ENCODE measurements at regions not wholly inside any gene's neighbourhood (a gene's known extent, or its start where the extent isn't known, plus 50 kb on each side); places are given as distances from the start of the nearest gene placed in this dataset.
A peak's percentile ranks its signal among the peaks of the same experiment; 100 is the strongest.

DNA sequence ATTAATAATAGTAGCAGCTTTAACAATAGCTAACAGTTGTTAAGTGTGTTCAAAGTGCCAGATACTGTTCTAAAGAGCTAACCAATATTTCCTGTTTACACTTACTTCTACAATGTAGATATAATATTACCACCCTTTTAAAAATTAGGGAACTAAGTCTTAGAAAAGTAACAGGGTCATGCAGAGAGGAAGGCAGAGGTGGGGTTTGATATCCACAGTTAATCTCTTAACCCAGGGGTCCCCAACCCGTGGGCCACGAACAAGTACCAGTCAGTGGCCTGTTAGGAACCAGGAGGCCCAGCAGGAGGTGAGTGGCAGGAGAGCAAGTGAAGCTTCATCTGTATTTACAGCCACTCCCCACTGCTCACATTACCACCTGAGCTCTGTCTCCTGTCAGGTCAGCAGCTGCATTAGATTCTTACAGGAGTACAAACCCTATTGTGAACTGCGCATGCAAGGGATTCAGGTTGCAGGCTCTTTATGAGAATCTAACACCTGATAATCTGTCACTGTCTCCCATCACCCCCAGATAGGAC lies 89.1 kb downstream of the ACTL7B start:
- no peak for ATAC-seq (ENCODE audit: low read depth)
- Histone ChIP-seq H3K4me2 (replicated peaks; ENCODE audit: low read depth, low read length, poor library complexity, severe bottlenecking) (peak overlapping the region; percentile 41), H3K9ac (ENCODE audit: low read length) (peak overlapping the region; percentile 22), H2AFZ (ENCODE audit: insufficient read depth, low read depth, low read length, poor library complexity, severe bottlenecking) (peak overlapping the region; percentile 56), H3K79me2 (ENCODE audit: control insufficient read depth, insufficient read depth, low read length) (no peaks in the 10 kb centered on the region), H3K27ac (ENCODE audit: low read length in 2 of 2) (peak overlapping the region in 1 of 2 donors; percentile 12), H3K4me1 (ENCODE audit: control insufficient read depth in 2 of 2, insufficient read depth in 2 of 2, low read length in 2 of 2) (peaks cover 4 to 11% of the 10 kb centered on the region in 2 donors), H3K4me3 (ENCODE audit: control extremely low read depth in 1 of 5, extremely low read depth in 1 of 5, insufficient read depth in 1 of 5, low read depth in 2 of 5, low read length in 4 of 5) (no peak overlapping the region), H3K27me3 (replicated peaks in 1 of 4; ENCODE audit: control extremely low read depth in 1 of 4, control insufficient read depth in 3 of 4, insufficient read depth in 4 of 4, low read length in 3 of 4) (no peaks in the 10 kb centered on the region), H3K9me3 (ENCODE audit: control extremely low read depth in 1 of 3, control insufficient read depth in 2 of 3, insufficient read depth in 1 of 3, low read length in 2 of 3) (no peaks in the 10 kb centered on the region), H3K36me3 (replicated peaks in 1 of 2; ENCODE audit: control extremely low read depth in 1 of 2, control insufficient read depth in 1 of 2, extremely low read depth in 1 of 2, insufficient read depth in 2 of 2, low read length in 1 of 2) (no peaks in the 10 kb centered on the region), H4K20me1 (ENCODE audit: control insufficient read depth, insufficient read depth, low read length, poor library complexity, severe bottlenecking) (no peaks in the 10 kb centered on the region)
- no peak overlapping the region for H3K27ac Mint-ChIP-seq
- ChIA-PET CTCF (interaction anchor here (1.1 kb wide), 1 partner anchor 9 kb away, joined by 4 read pairs; no protein-coding TSS in a partner anchor), POLR2A (no interaction called here)
- DNase-seq: no peak
- H3K9me3 Mint-ChIP-seq (ENCODE audit: insufficient read depth): peaks cover 4% of the 10 kb centered on the region
- H3K4me3 Mint-ChIP-seq: no peak overlapping the region
- 80% methylated on average over 1 of the region's 3 CpGs for WGBS (ENCODE audit: insufficient coverage)
- no peak for TF ChIP-seq EZH2 (IDR thresholded peaks at IDR 0.05; ENCODE audit: borderline replicate concordance, insufficient read depth, low read depth, low read length, poor library complexity, severe bottlenecking)
- TF ChIP-seq, protein P1, sequence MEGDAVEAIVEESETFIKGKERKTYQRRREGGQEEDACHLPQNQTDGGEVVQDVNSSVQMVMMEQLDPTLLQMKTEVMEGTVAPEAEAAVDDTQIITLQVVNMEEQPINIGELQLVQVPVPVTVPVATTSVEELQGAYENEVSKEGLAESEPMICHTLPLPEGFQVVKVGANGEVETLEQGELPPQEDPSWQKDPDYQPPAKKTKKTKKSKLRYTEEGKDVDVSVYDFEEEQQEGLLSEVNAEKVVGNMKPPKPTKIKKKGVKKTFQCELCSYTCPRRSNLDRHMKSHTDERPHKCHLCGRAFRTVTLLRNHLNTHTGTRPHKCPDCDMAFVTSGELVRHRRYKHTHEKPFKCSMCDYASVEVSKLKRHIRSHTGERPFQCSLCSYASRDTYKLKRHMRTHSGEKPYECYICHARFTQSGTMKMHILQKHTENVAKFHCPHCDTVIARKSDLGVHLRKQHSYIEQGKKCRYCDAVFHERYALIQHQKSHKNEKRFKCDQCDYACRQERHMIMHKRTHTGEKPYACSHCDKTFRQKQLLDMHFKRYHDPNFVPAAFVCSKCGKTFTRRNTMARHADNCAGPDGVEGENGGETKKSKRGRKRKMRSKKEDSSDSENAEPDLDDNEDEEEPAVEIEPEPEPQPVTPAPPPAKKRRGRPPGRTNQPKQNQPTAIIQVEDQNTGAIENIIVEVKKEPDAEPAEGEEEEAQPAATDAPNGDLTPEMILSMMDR (IDR thresholded peaks at IDR 0.05): no peak
- H3K4me1 Mint-ChIP-seq: peaks cover 12% of the 10 kb centered on the region
- peaks cover 4% of the 10 kb centered on the region for H3K27me3 Mint-ChIP-seq
- intact Hi-C loops (cut with micrococcal nuclease): no loop called here

DNA sequence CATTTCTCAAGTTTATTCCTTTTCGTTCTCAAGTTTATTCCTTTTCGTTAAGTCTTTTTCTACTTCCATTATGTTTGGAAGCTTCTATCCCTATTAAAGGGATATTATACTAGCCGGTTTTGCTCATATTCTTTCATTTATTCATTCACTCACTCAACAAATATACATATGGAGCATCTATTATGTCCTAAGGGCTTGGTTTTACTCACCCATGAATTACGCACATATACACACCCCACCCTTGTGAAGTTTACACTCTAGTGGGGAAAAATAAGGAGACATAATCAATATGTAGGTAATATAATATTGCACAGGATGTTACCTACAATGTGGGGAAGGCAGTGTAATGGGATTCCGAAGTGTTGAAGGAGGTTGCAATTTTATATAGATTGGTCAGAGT lies 90.5 kb downstream of the ACTL7B start:
- H3K9ac ChIP-seq (ENCODE audit: low read length): no peak overlapping the region
- no peak for ATAC-seq (ENCODE audit: low read depth)
- CTCF ChIA-PET: interaction anchor here (1.3 kb wide), 1 partner anchor 1300 kb away, joined by 3 read pairs; no protein-coding TSS in a partner anchor
- intact Hi-C loops (cut with micrococcal nuclease): no loop called here
- H4K20me1 ChIP-seq (ENCODE audit: control insufficient read depth, insufficient read depth, low read length, poor library complexity, severe bottlenecking): no peaks in the 10 kb centered on the region
- H3K27me3 ChIP-seq (replicated peaks in 1 of 4; ENCODE audit: control extremely low read depth in 1 of 4, control insufficient read depth in 3 of 4, insufficient read depth in 4 of 4, low read length in 3 of 4): no peaks in the 10 kb centered on the region
- H3K27ac Mint-ChIP-seq: no peak overlapping the region
- no peaks in the 10 kb centered on the region for H3K36me3 ChIP-seq (replicated peaks in 1 of 2; ENCODE audit: control extremely low read depth in 1 of 2, control insufficient read depth in 1 of 2, extremely low read depth in 1 of 2, insufficient read depth in 2 of 2, low read length in 1 of 2)
- H3K4me3 ChIP-seq (ENCODE audit: control extremely low read depth in 1 of 5, extremely low read depth in 1 of 5, insufficient read depth in 1 of 5, low read depth in 2 of 5, low read length in 4 of 5): no peak overlapping the region
- H3K9me3 ChIP-seq (ENCODE audit: control extremely low read depth in 1 of 3, control insufficient read depth in 2 of 3, insufficient read depth in 1 of 3, low read length in 2 of 3): no peaks in the 10 kb centered on the region
- peaks cover 4 to 11% of the 10 kb centered on the region in 2 donors for H3K4me1 ChIP-seq (ENCODE audit: control insufficient read depth in 2 of 2, insufficient read depth in 2 of 2, low read length in 2 of 2)
- peaks cover 3% of the 10 kb centered on the region for H3K9me3 Mint-ChIP-seq (ENCODE audit: insufficient read depth)
- no peak overlapping the region for H3K27ac ChIP-seq (ENCODE audit: low read length in 2 of 2)
- DNase-seq: no peak
- H3K4me2 ChIP-seq (replicated peaks; ENCODE audit: low read depth, low read length, poor library complexity, severe bottlenecking): no peak overlapping the region
- peaks cover 12% of the 10 kb centered on the region for H3K4me1 Mint-ChIP-seq
- POLR2A ChIA-PET: no interaction called here
- WGBS (ENCODE audit: insufficient coverage): no CpG with 5 or more reads among the region's 5 CpGs
- peaks cover 4% of the 10 kb centered on the region for H3K27me3 Mint-ChIP-seq
- TF ChIP-seq, protein P1 (IDR thresholded peaks at IDR 0.05): no peak
- TF ChIP-seq EZH2 (IDR thresholded peaks at IDR 0.05; ENCODE audit: borderline replicate concordance, insufficient read depth, low read depth, low read length, poor library complexity, severe bottlenecking): no peak
- H3K4me3 Mint-ChIP-seq: no peak overlapping the region
- no peaks in the 10 kb centered on the region for H3K79me2 ChIP-seq (ENCODE audit: control insufficient read depth, insufficient read depth, low read length)
- H2AFZ ChIP-seq (ENCODE audit: insufficient read depth, low read depth, low read length, poor library complexity, severe bottlenecking): no peak overlapping the region

Measured in B cell (primary cell).